ENCODE measurements at regions not wholly inside any gene's neighbourhood (a gene's known extent, or its start where the extent isn't known, plus 50 kb on each side); places are given as distances from the start of the nearest gene placed in this dataset.

GRCh38 chr16:26198221-26198620 is 506.5 kb downstream of the HS3ST4 start:
- TF ChIP-seq CTCF (conservative IDR thresholded peaks at IDR 0.05; ENCODE audit: low read depth, low read length): no peak
- TF ChIP-seq EZH2 (IDR thresholded peaks at IDR 0.05; ENCODE audit: borderline replicate concordance, low read depth, low read length, poor library complexity, severe bottlenecking): no peak
